Middle frontal gyrus (tissue), 1 donor: ENCODE measurements at regions not wholly inside any gene's neighbourhood (a gene's known extent, or its start where the extent isn't known, plus 50 kb on each side); places are given as distances from the start of the nearest gene placed in this dataset.

Experiments used
- DNase-seq: peaks from one replicate; pipeline ENCODE4 v3.0.0-alpha.2; 2015; ENCODE audit warnings: low spot score; ENCODE audit errors: extremely low spot score

GRCh38 chr1:90781534-90781933, 64.4 kb upstream of the BARHL2 start:
- DNase-seq = no peak

GRCh38 chr1:90780981-90781380, 63.9 kb upstream of the BARHL2 start:
- DNase-seq = no peak

GRCh38 chr1:90779573-90779972, 62.5 kb upstream of the BARHL2 start:
- DNase-seq = no peak

GRCh38 chr1:90778486-90778885, 61.4 kb upstream of the BARHL2 start:
- no peak for DNase-seq

GRCh38 chr1:90773812-90774211, 56.7 kb upstream of the BARHL2 start:
- DNase-seq = no peak

- DNase-seq = no peak
These were observed 51.7 kb upstream of the BARHL2 start for GRCh38 chr1:90768826-90769225.

GRCh38 chr1:90768098-90768497, 51.0 kb upstream of the BARHL2 start:
- no peak for DNase-seq
